SK-N-SH (cell line): ENCODE measurements at regions not wholly inside any gene's neighbourhood (a gene's known extent, or its start where the extent isn't known, plus 50 kb on each side); places are given as distances from the start of the nearest gene placed in this dataset.

ENCODE experiments used
- CTCF ChIA-PET: fragments of 300-600, 350-600 bp; formaldehyde crosslinking; extraction: SDS; loops from one replicate; lab custom pipeline; 2021; lab: Yijun Ruan, JAX
- POLR2A ChIA-PET: fragments of 350-600 bp; sonication (Branson Sonifier 250); formaldehyde crosslinking; extraction: SDS; loops from one replicate; lab custom pipeline; 2020; ENCODE audit warnings: antibody characterized with exemption, inconsistent platforms; lab: Yijun Ruan, JAX
- DNase-seq: peaks from one replicate; pipeline ENCODE4 v3.0.0; 2012
- H2AFZ ChIP-seq: fragments of 200-600 bp; sonication (generic); 2 replicates; pipeline ENCODE4 v1.8.1; 2016; ENCODE audit warnings: antibody characterized with exemption, mild to moderate bottlenecking, low read depth
- H3F3A ChIP-seq: fragments of 200-600 bp; sonication (generic); replicated peaks from 2 replicates; pipeline ENCODE3; 2016; ENCODE audit warnings: antibody characterized with exemption, mild to moderate bottlenecking; ENCODE audit not compliant: insufficient read depth
- H3K27ac ChIP-seq, 2 experiments: fragments of 200-500 bp in 1 of 2; fragments of 200-600 bp in 1 of 2; sonication (Bioruptor generic) in 1 of 2; sonication (generic), shearing (Covaris generic) in 1 of 2; 2 replicates each; pipeline versions ENCODE4 v1.5.1 to v1.6.1; 2014 to 2016; ENCODE audit warnings: low read depth in 2 of 2, inconsistent platforms in 1 of 2, low read length in 1 of 2, mild to moderate bottlenecking in 1 of 2, mixed read lengths in 1 of 2
- H3K27me3 ChIP-seq: fragments of 200-600 bp; sonication (generic), shearing (Covaris generic); 2 replicates; pipeline ENCODE4 v1.6.1; 2016; ENCODE audit warnings: mixed run types; ENCODE audit not compliant: insufficient read depth
- H3K36me3 ChIP-seq, 2 experiments: fragments of 200-500 bp in 1 of 2; fragments of 200-600 bp in 1 of 2; sonication (Bioruptor generic) in 1 of 2; sonication (generic) in 1 of 2; replicated peaks in 1 of 2; 2 replicates each; pipeline versions ENCODE3 to v1.5.1; 2014 to 2016; ENCODE audit warnings: low read length in 1 of 2, mild to moderate bottlenecking in 1 of 2; ENCODE audit not compliant: insufficient read depth in 2 of 2, control insufficient read depth in 1 of 2
- H3K4me1 ChIP-seq, 2 experiments: fragments of 200-500 bp in 1 of 2; fragments of 200-600 bp in 1 of 2; sonication (Bioruptor generic) in 1 of 2; sonication (generic), shearing (Covaris generic) in 1 of 2; 2 replicates each; pipeline versions ENCODE4 v1.5.1 to v1.6.1; 2014 to 2016; ENCODE audit warnings: low read depth in 1 of 2, low read length in 1 of 2, mixed run types in 1 of 2; ENCODE audit not compliant: insufficient read depth in 2 of 2, control insufficient read depth in 1 of 2
- H3K4me2 ChIP-seq: fragments of 200-600 bp; sonication (generic), shearing (Covaris generic); 2 replicates; pipeline ENCODE4 v1.6.1; 2017; ENCODE audit warnings: mixed run types
- H3K4me3 ChIP-seq, 2 experiments: fragments of 200-500 bp in 1 of 2; fragments of 200-600 bp in 1 of 2; sonication (Bioruptor generic) in 1 of 2; sonication (generic), shearing (Covaris generic) in 1 of 2; 2 replicates each; pipeline versions ENCODE4 v1.5.1 to v1.8.1; 2014 to 2016; ENCODE audit warnings: low read depth in 2 of 2, inconsistent platforms in 1 of 2, low read length in 1 of 2, mild to moderate bottlenecking in 1 of 2, mixed read lengths in 1 of 2, moderate library complexity in 1 of 2
- H3K79me2 ChIP-seq: fragments of 200-600 bp; sonication (generic); 2 replicates; pipeline ENCODE4 v1.8.1; 2017; ENCODE audit warnings: mild to moderate bottlenecking; ENCODE audit not compliant: insufficient read depth
- H3K9ac ChIP-seq: fragments of 200-600 bp; sonication (generic); 2 replicates; pipeline ENCODE4 v1.6.1; 2017; ENCODE audit warnings: mixed run types
- H3K9me2 ChIP-seq: fragments of 200-600 bp; sonication (generic); 2 replicates; pipeline ENCODE4 v1.6.1; 2017; ENCODE audit warnings: mixed run types
- H3K9me3 ChIP-seq: fragments of 200-600 bp; sonication (generic); 2 replicates; pipeline ENCODE4 v1.6.1; 2017; ENCODE audit warnings: mixed run types, mild to moderate bottlenecking, moderate library complexity
- H4K20me1 ChIP-seq: fragments of 200-600 bp; sonication (generic); 2 replicates; pipeline ENCODE4 v1.6.1; 2017; ENCODE audit warnings: mild to moderate bottlenecking, mixed run types; ENCODE audit not compliant: insufficient read depth
- CHD2 ChIP-seq: fragments of 150-350 bp; IDR thresholded peaks from 2 replicates; pipeline ENCODE4 v1.6.1; 2018; ENCODE audit warnings: low read length; ENCODE audit not compliant: partially characterized antibody
- ELF1 ChIP-seq: IDR thresholded peaks from 2 replicates; pipeline ENCODE4 v1.4.0; 2012
- GATA2 ChIP-seq: sonication (generic); formaldehyde crosslinking; IDR thresholded peaks from 2 replicates; pipeline ENCODE4 v1.5.0; 2020; ENCODE audit warnings: mild to moderate bottlenecking, missing genetic modification reagents
- MXI1 ChIP-seq: IDR thresholded peaks from 2 replicates; pipeline ENCODE4 v1.6.1; 2012; ENCODE audit warnings: mild to moderate bottlenecking, low read depth, low read length, improper control_type of control experiment
- NFIC ChIP-seq: IDR thresholded peaks from 2 replicates; pipeline ENCODE4 v1.4.0; 2012; ENCODE audit warnings: borderline replicate concordance
- RAD21 ChIP-seq: IDR thresholded peaks from 2 replicates; pipeline ENCODE4 v1.6.1; 2012; ENCODE audit warnings: mild to moderate bottlenecking, low read length
- RCOR1 ChIP-seq: fragments of 150-350 bp; IDR thresholded peaks from 2 replicates; pipeline ENCODE4 v1.6.1; 2017; ENCODE audit warnings: antibody characterized with exemption, low read length
- RFX5 ChIP-seq: IDR thresholded peaks from 2 replicates; pipeline ENCODE4 v1.6.1; 2012; ENCODE audit warnings: mild to moderate bottlenecking, improper control_type of control experiment, low read length
- RXRA ChIP-seq: IDR thresholded peaks from 2 replicates; pipeline ENCODE4 v1.4.0; 2012; ENCODE audit warnings: low read depth, mild to moderate bottlenecking, borderline replicate concordance
- YY1 ChIP-seq: IDR thresholded peaks from 2 replicates; pipeline ENCODE4 v1.4.0; 2012; ENCODE audit warnings: low read depth, mild to moderate bottlenecking
- WGBS: methylation state at CpG from one replicate; pipeline ENCODE4 v1.1.6; 2017; ENCODE audit warnings: low lambda C conversion rate; 5-methylcytosine and 5-hydroxymethylcytosine counted together
- TF ChIP-seq, protein P1 (sequence below): fragments of 150-350 bp; IDR thresholded peaks from 2 replicates; pipeline ENCODE4 v1.6.1; 2017; ENCODE audit warnings: antibody characterized with exemption, low read length, low read depth, borderline replicate concordance
- TF ChIP-seq, protein P2 (sequence below): IDR thresholded peaks from 2 replicates; pipeline ENCODE4 v1.4.0; 2012; ENCODE audit warnings: low read depth
- TF ChIP-seq, protein P3 (sequence below): IDR thresholded peaks from 2 replicates; pipeline ENCODE4; 2012

DNA sequence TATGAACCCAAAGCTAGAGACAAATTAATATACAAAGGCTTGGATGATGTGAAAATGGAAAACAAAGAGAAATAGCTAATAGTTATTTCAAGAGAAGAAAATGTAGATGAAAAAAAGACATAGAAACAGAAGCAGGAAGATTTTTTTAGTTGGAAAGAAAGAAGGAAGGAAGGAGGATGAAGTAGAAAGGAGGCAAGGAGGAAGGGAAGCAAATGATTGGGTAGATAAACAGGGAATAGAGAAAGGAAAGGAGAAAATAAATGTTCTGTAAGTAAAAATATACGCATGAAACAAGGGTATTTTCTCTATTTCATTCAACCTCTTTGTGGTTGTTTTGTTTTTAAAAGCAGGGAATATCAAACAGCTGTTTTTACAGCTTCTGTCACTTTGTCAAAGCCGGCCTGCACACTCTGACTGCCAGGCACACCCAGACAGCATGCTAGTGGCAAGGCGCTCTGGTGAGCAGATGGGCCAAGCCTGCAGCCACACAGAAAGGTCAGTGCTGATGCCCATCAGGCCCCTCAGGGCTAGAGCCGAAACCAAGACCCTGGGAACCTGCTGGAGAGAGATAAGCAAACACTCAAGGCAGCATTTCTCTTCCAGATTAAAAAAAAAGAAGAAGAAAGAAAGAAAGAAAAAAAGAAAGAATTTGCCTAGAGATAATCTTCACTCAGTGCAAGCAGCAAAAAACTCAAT lies 72.9 kb upstream of the CTTNBP2NL start:
- Histone ChIP-seq H3K9me2 (no peaks in the 10 kb centered on the region), H3K27ac (no peak overlapping the region), H3K9ac (no peak overlapping the region), H2AFZ (no peak overlapping the region), H3K4me3 (no peak overlapping the region), H3K9me3 (no peaks in the 10 kb centered on the region), H3K79me2 (no peaks in the 10 kb centered on the region), H3K27me3 (peaks cover 14% of the 10 kb centered on the region; the same call in 1 of the 2 replicates), H3K4me1 (peaks cover 0 to 3% of the 10 kb centered on the region in 2 experiments; a peak in 2 of 4 replicates), H3K36me3 (no peaks in the 10 kb centered on the region), H3K4me2 (no peak overlapping the region), H4K20me1 (no peaks in the 10 kb centered on the region), H3F3A (no peaks in the 10 kb centered on the region)
- 15% methylated on average over 4 of the region's 4 CpGs for WGBS
- TF ChIP-seq NFIC (no peak), CHD2 (peak; percentile 44), MXI1 (0 out of 2 replicates have a peak, but pooled peaks have one; percentile 14), GATA2 (peak; percentile 74)
- TF ChIP-seq, protein P1, sequence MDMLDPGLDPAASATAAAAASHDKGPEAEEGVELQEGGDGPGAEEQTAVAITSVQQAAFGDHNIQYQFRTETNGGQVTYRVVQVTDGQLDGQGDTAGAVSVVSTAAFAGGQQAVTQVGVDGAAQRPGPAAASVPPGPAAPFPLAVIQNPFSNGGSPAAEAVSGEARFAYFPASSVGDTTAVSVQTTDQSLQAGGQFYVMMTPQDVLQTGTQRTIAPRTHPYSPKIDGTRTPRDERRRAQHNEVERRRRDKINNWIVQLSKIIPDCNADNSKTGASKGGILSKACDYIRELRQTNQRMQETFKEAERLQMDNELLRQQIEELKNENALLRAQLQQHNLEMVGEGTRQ: no peak
- TF ChIP-seq, protein P2, sequence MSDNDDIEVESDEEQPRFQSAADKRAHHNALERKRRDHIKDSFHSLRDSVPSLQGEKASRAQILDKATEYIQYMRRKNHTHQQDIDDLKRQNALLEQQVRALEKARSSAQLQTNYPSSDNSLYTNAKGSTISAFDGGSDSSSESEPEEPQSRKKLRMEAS: no peak
- POLR2A ChIA-PET: no interaction called here
- CTCF ChIA-PET: interaction anchor here (1.0 to 1.2 kb wide), 3 partner anchors 14 to 36 kb away, joined by 3 to 6 read pairs (median 6); no protein-coding TSS in a partner anchor
- peak; percentile 55 for DNase-seq

DNA sequence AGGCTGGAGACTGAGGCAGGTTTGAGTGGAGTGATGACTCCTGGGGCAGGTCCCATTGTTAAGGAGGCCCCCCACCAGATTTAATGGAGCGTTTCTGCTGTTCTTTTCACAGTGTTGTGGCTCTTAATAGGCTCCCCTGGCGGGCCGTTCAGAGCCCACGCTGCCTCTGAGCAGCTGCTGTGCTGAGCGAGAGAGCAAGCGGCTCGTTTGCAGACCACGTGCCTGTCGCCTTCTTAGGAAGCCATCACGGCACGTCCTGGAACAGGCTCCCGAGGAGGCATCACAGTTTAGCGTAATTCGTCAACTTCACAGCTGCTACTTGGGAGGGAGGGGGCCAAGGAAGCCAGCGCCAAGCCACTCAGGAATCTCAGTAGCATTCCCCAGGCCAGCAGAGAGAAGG lies 70.5 kb upstream of the CTTNBP2NL start:
- Histone ChIP-seq H3F3A (no peaks in the 10 kb centered on the region), H3K4me3 (no peak overlapping the region), H3K9me3 (no peaks in the 10 kb centered on the region), H3K79me2 (no peaks in the 10 kb centered on the region), H3K36me3 (no peaks in the 10 kb centered on the region), H2AFZ (no peak overlapping the region), H3K9ac (no peak overlapping the region), H4K20me1 (no peaks in the 10 kb centered on the region), H3K4me1 (peaks cover 0 to 3% of the 10 kb centered on the region in 2 experiments; a peak in 2 of 4 replicates), H3K9me2 (no peaks in the 10 kb centered on the region), H3K27ac (no peak overlapping the region), H3K27me3 (peaks cover 23% of the 10 kb centered on the region; the same call in 1 of the 2 replicates), H3K4me2 (no peak overlapping the region)
- TF ChIP-seq, protein P2: no peak
- no peak for TF ChIP-seq RAD21
- no peak for TF ChIP-seq CHD2
- TF ChIP-seq RCOR1: no peak
- TF ChIP-seq, protein P3, sequence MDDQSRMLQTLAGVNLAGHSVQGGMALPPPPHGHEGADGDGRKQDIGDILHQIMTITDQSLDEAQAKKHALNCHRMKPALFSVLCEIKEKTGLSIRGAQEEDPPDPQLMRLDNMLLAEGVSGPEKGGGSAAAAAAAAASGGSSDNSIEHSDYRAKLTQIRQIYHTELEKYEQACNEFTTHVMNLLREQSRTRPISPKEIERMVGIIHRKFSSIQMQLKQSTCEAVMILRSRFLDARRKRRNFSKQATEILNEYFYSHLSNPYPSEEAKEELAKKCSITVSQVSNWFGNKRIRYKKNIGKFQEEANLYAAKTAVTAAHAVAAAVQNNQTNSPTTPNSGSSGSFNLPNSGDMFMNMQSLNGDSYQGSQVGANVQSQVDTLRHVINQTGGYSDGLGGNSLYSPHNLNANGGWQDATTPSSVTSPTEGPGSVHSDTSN: no peak
- TF ChIP-seq GATA2: no peak
- TF ChIP-seq ELF1: no peak
- TF ChIP-seq RXRA: no peak
- no peak for TF ChIP-seq YY1
- no peak for TF ChIP-seq NFIC
- TF ChIP-seq RFX5: no peak
- DNase-seq: no peak
- POLR2A ChIA-PET: interaction anchor here (1.0 kb wide), 1 partner anchor 15 kb away, joined by 3 read pairs; no protein-coding TSS in a partner anchor
- CTCF ChIA-PET: interaction anchor here (1.8 to 2.4 kb wide), 2 partner anchors 11 to 34 kb away, joined by 5 to 8 read pairs; no protein-coding TSS in a partner anchor
- WGBS: 17% methylated on average over 11 of the region's 15 CpGs
